ENCODE measurements at regions not wholly inside any gene's neighbourhood (a gene's known extent, or its start where the extent isn't known, plus 50 kb on each side); places are given as distances from the start of the nearest gene placed in this dataset.

GRCh38 chr5:164998142-164998541, 1492.7 kb downstream of the MAT2B start:
- no peak for TF ChIP-seq CTCF (IDR thresholded peaks at IDR 0.05; ENCODE audit: extremely low read depth, insufficient read depth, missing control alignments)
- DNase-seq (ENCODE audit: low spot score), result no peak
- in situ Hi-C loops (cut with MboI; ENCODE audit: low pct_unique_long_range_greater_than_20kb, low sequenced_read_pairs, unreplicated experiment), result no loop called here

- no peak for TF ChIP-seq CTCF (IDR thresholded peaks at IDR 0.05; ENCODE audit: extremely low read depth, insufficient read depth, missing control alignments)
- in situ Hi-C loops (cut with MboI; ENCODE audit: low pct_unique_long_range_greater_than_20kb, low sequenced_read_pairs, unreplicated experiment), result no loop called here
- no peak for DNase-seq (ENCODE audit: low spot score)
Measured at GRCh38 chr5:164998590-164998989, 1493.2 kb downstream of the MAT2B start.

DNA sequence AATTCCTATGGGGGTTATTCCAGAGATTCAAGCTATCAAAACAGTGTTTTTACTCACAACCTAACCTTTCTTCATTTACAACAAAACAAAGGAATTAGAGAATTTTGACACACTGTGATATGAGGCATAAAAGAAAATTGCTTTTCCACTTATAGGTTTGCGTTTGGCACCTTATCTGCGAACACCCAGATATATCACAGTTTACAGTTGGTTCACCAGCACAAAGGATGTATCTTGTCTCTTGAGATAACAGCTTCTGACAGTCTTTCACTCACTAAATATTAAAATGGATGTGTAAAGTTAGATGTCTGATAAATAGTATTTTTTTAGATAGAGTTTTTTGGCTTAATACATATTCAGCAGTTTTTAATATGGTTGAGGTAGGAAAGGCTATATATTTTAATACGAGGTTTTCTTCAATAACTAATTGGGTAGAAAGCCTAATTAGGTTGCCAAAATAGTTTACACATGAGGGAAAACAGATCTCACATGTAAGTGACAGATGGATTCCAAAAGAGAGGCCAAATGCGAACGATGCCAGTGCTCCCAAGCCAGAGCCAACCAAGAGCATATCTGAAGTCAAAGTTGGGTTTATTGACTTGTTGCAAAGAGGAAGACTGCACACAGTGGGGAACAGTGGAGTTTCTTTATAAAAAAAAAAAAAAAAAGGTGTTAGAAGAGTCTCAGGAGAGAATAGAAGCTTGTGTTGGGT, 1495.2 kb downstream of the MAT2B start:
- DNase-seq (ENCODE audit: low spot score), result no peak
- no peak for TF ChIP-seq CTCF (IDR thresholded peaks at IDR 0.05; ENCODE audit: extremely low read depth, insufficient read depth, missing control alignments)
- in situ Hi-C loops (cut with MboI; ENCODE audit: low pct_unique_long_range_greater_than_20kb, low sequenced_read_pairs, unreplicated experiment), result no loop called here

DNA sequence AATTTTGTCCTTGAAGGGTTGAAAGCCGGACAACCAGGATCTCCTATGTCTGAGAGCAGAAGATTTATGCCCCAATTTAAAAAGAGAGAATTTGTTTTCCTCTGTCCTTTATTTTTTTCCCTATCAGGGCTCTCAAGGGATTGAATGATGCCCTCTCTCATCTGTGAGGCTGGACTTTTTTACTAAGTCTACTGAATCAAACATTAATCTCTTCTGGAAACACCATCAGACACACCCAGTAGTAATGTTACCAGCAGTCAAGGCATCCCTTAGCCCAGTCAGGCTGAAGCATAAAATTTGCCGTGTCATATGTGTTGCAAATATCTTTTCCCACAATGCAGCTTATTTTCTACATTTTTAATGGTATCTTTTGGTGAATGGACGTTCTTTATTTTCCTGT, 1497.9 kb downstream of the MAT2B start:
- DNase-seq (ENCODE audit: low spot score), result no peak
- in situ Hi-C loops (cut with MboI; ENCODE audit: low pct_unique_long_range_greater_than_20kb, low sequenced_read_pairs, unreplicated experiment), result no loop called here
- no peak for TF ChIP-seq CTCF (IDR thresholded peaks at IDR 0.05; ENCODE audit: extremely low read depth, insufficient read depth, missing control alignments)

- in situ Hi-C loops (cut with MboI; ENCODE audit: low pct_unique_long_range_greater_than_20kb, low sequenced_read_pairs, unreplicated experiment), result no loop called here
- no peak for DNase-seq (ENCODE audit: low spot score)
- no peak for TF ChIP-seq CTCF (IDR thresholded peaks at IDR 0.05; ENCODE audit: extremely low read depth, insufficient read depth, missing control alignments)
Measured at GRCh38 chr5:165004175-165004574, 1498.8 kb downstream of the MAT2B start.

DNA sequence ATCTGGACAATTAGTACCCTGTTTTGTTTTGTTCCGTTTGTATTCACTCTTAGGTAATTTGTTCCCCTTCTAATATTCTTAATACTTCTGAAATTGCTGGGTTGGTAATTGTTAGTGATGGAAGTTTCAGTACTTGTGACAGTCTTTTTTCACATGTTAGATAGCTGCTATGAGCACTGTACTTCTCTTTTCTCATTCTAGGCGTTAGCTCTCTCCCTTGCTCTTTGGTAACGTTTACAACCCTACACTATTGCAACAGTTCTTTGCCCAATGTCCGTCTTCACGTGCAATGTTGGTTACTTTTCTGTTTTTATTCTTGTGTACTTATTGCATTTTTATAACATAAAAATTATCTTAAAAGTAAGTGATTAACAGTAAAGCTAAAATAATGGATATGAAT, 1509.0 kb downstream of the MAT2B start:
- in situ Hi-C loops (cut with MboI; ENCODE audit: low pct_unique_long_range_greater_than_20kb, low sequenced_read_pairs, unreplicated experiment), result no loop called here
- DNase-seq (ENCODE audit: low spot score), result no peak
- TF ChIP-seq CTCF (IDR thresholded peaks at IDR 0.05; ENCODE audit: extremely low read depth, insufficient read depth, missing control alignments), result no peak
